SU-DHL-6 (cell line): ENCODE measurements at regions not wholly inside any gene's neighbourhood (a gene's known extent, or its start where the extent isn't known, plus 50 kb on each side); places are given as distances from the start of the nearest gene placed in this dataset.

Experiments
- H2AFZ ChIP-seq: fragments of 200-600 bp; sonication (generic); 2 replicates; pipeline ENCODE4 v1.6.1; 2014; ENCODE audit warnings: low read depth, mild to moderate bottlenecking, moderate library complexity, mixed read lengths, antibody characterized with exemption, low read length; ENCODE audit not compliant: severe bottlenecking
- H3F3A ChIP-seq: fragments of 200-600 bp; shearing (Covaris generic); 2 replicates; pipeline ENCODE4 v1.6.0; 2016; ENCODE audit warnings: antibody characterized with exemption, mild to moderate bottlenecking; ENCODE audit not compliant: insufficient read depth
- H3K27ac ChIP-seq: fragments of 200-600 bp; sonication (generic); 2 replicates; pipeline ENCODE4 v1.5.1; 2016; ENCODE audit warnings: low read depth, mild to moderate bottlenecking, low read length, moderate library complexity, mixed read lengths
- H3K27me3 ChIP-seq: fragments of 200-600 bp; sonication (generic), shearing (Covaris generic); 2 replicates; pipeline ENCODE4 v1.6.0; 2014; ENCODE audit warnings: mild to moderate bottlenecking, low read length
- H3K36me3 ChIP-seq: fragments of 200-600 bp; sonication (generic); 2 replicates; pipeline ENCODE4 v1.6.1; 2014; ENCODE audit warnings: mild to moderate bottlenecking, low read length, mixed read lengths
- H3K4me2 ChIP-seq: fragments of 300-600, 200-600 bp; shearing (Covaris generic), sonication (generic); 2 replicates; pipeline ENCODE4 v1.6.0; 2014; ENCODE audit warnings: low read length, low read depth, mild to moderate bottlenecking; ENCODE audit not compliant: poor library complexity, severe bottlenecking
- H3K4me3 ChIP-seq: fragments of 200-600 bp; sonication (generic); 2 replicates; pipeline ENCODE4 v1.5.1; 2014; ENCODE audit warnings: antibody characterized with exemption, low read length, mild to moderate bottlenecking, mixed read lengths; ENCODE audit not compliant: insufficient read depth, poor library complexity, severe bottlenecking
- H3K79me2 ChIP-seq: fragments of 200-600 bp; sonication (generic); 2 replicates; pipeline ENCODE4 v1.6.1; 2014; ENCODE audit warnings: mild to moderate bottlenecking, low read length, moderate library complexity; ENCODE audit not compliant: insufficient read depth
- H3K9ac ChIP-seq: fragments of 200-600 bp; sonication (generic); 2 replicates; pipeline ENCODE4 v1.7.0; 2014; ENCODE audit warnings: mild to moderate bottlenecking, low read length
- H3K9me2 ChIP-seq: fragments of 200-600 bp; sonication (generic); replicated peaks from 2 replicates; pipeline ENCODE4 v1.6.1; 2014; ENCODE audit warnings: low read length; ENCODE audit not compliant: insufficient read depth
- H3K9me3 ChIP-seq: fragments of 200-600 bp; sonication (generic); 2 replicates; pipeline ENCODE4 v1.6.1; 2014; ENCODE audit warnings: low read length, mixed read lengths; ENCODE audit not compliant: insufficient read depth
- H4K20me1 ChIP-seq: fragments of 200-600 bp; sonication (generic); 2 replicates; pipeline ENCODE4 v1.6.1; 2014; ENCODE audit warnings: low read depth, mild to moderate bottlenecking, antibody characterized with exemption, low read length, moderate library complexity, mixed read lengths
- EZH2phosphoT487 ChIP-seq: fragments of 200-600 bp; sonication (generic), shearing (Covaris generic); conservative IDR thresholded peaks from 2 replicates; pipeline ENCODE4 v1.6.1; 2018; ENCODE audit warnings: mild to moderate bottlenecking, antibody characterized with exemption, low read length, moderate library complexity, mixed read lengths
- TF ChIP-seq, protein P1 (sequence below): fragments of 200-600 bp; sonication (generic); IDR thresholded peaks from one replicate; pipeline ENCODE4 v1.5.1; 2017; ENCODE audit warnings: antibody characterized with exemption, mild to moderate bottlenecking, low read length, moderate library complexity; ENCODE audit not compliant: insufficient read depth, poor library complexity, severe bottlenecking

DNA sequence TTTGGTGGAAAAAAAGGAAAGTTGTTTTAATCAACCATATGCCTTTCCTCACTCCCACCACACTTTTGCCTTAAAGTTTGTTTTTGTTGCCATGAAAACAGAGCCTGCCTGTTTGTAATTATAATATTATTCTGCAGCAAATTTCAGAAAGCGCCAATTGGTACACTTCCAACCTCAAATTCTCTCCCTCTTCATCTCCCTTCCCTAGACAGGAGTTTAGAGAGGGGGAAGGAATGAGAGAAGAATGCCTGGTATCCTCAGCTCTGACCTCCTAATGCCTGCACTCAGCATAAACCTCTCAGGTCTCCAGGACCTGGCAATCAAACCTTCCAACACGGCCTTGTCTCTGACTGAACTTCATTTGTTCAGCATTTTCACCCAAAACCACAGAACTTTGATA is 138.4 kb upstream of the HCCS start:
- TF ChIP-seq EZH2phosphoT487, result no peak
- TF ChIP-seq, protein P1, sequence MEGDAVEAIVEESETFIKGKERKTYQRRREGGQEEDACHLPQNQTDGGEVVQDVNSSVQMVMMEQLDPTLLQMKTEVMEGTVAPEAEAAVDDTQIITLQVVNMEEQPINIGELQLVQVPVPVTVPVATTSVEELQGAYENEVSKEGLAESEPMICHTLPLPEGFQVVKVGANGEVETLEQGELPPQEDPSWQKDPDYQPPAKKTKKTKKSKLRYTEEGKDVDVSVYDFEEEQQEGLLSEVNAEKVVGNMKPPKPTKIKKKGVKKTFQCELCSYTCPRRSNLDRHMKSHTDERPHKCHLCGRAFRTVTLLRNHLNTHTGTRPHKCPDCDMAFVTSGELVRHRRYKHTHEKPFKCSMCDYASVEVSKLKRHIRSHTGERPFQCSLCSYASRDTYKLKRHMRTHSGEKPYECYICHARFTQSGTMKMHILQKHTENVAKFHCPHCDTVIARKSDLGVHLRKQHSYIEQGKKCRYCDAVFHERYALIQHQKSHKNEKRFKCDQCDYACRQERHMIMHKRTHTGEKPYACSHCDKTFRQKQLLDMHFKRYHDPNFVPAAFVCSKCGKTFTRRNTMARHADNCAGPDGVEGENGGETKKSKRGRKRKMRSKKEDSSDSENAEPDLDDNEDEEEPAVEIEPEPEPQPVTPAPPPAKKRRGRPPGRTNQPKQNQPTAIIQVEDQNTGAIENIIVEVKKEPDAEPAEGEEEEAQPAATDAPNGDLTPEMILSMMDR, result no peak
- Histone ChIP-seq H3K9me3 (no peaks in the 10 kb centered on the region), H3K27me3 (no peaks in the 10 kb centered on the region), H2AFZ (no peak overlapping the region), H3K27ac (no peak overlapping the region), H3K79me2 (no peaks in the 10 kb centered on the region), H3F3A (no peaks in the 10 kb centered on the region), H3K4me3 (no peak overlapping the region), H3K9ac (no peak overlapping the region), H3K36me3 (no peaks in the 10 kb centered on the region), H3K4me2 (no peak overlapping the region), H3K9me2 (no peaks in the 10 kb centered on the region), H4K20me1 (no peaks in the 10 kb centered on the region)

DNA sequence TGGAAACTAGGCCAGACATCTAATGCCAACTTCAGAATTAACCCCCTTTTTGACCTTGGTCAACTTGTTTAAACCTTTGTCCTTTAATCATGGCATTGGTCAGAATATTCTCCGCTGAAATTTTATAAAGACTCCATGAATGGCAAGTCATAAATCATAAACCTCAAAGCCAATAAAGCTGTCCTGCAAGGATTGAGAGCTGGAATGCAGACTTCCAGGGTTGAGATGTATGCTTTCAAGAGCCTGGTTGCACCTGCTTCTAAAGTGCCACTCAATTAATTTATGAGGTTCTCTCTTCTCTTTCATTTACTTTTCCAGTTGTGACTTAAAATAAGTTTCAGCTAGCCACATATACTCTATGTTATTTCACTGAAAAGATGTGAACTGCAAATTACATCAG is 136.2 kb upstream of the HCCS start:
- Histone ChIP-seq H2AFZ (no peak overlapping the region), H3K9me2 (no peaks in the 10 kb centered on the region), H4K20me1 (no peaks in the 10 kb centered on the region), H3F3A (no peaks in the 10 kb centered on the region), H3K9ac (no peak overlapping the region), H3K79me2 (no peaks in the 10 kb centered on the region), H3K4me3 (no peak overlapping the region), H3K36me3 (no peaks in the 10 kb centered on the region), H3K9me3 (no peaks in the 10 kb centered on the region), H3K27ac (no peak overlapping the region), H3K4me2 (no peak overlapping the region), H3K27me3 (no peaks in the 10 kb centered on the region)
- no peak for TF ChIP-seq EZH2phosphoT487
- TF ChIP-seq, protein P1, result no peak

DNA sequence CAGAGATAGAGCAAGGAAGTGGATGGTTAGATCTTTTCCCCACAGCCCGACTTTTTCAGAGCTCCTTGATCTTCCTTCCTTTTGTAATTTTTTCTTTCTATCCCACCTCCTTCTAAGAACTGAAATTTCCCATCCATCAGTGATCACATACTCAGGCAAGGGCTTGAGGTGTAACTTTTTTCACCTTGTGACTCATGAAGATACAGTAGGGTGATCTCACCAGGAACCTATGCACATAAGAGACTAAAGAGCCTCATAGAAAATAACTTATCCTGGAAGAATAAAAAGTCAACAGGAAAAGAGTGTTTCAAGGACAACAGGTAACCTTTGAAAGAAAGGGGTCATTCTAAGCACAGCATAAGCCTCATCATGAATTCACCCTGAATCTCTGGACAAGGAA is 131.2 kb upstream of the HCCS start:
- H3K9me2 ChIP-seq, result no peaks in the 10 kb centered on the region
- no peaks in the 10 kb centered on the region for H3K27me3 ChIP-seq
- no peak overlapping the region for H3K27ac ChIP-seq
- no peaks in the 10 kb centered on the region for H3K9me3 ChIP-seq
- H4K20me1 ChIP-seq, result no peaks in the 10 kb centered on the region
- H3F3A ChIP-seq, result no peaks in the 10 kb centered on the region
- no peak overlapping the region for H3K9ac ChIP-seq
- no peaks in the 10 kb centered on the region for H3K79me2 ChIP-seq
- H3K4me3 ChIP-seq, result no peak overlapping the region
- H2AFZ ChIP-seq, result no peak overlapping the region
- TF ChIP-seq, protein P1, result no peak
- no peak overlapping the region for H3K4me2 ChIP-seq
- H3K36me3 ChIP-seq, result no peaks in the 10 kb centered on the region

DNA sequence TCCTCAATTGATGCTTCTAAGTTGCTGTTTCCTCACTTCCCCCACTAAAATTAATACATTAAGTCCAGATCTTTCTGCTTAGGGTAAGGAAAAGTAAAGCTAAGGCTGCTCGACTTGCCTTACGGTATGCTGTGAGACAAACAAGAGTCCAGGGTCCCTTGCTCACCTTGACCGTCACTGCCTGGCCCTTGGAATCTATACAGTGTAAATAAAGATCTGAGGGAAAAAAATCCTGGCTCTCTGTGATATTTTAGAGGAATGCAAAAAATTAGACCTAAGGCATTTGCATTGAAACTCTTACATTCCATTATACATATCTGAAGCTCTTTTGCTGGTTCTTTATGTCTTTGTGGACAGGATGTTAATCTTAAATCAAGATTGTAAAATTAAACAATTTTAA is 129.6 kb upstream of the HCCS start:
- H3K9me2 ChIP-seq, result no peaks in the 10 kb centered on the region
- H3K27ac ChIP-seq, result no peak overlapping the region
- no peaks in the 10 kb centered on the region for H3K79me2 ChIP-seq
- no peaks in the 10 kb centered on the region for H3F3A ChIP-seq
- no peak overlapping the region for H3K9ac ChIP-seq
- no peak overlapping the region for H3K4me3 ChIP-seq
- H3K9me3 ChIP-seq, result no peaks in the 10 kb centered on the region
- no peaks in the 10 kb centered on the region for H3K36me3 ChIP-seq
- H3K27me3 ChIP-seq, result no peaks in the 10 kb centered on the region
- no peaks in the 10 kb centered on the region for H4K20me1 ChIP-seq
- no peak overlapping the region for H3K4me2 ChIP-seq
- no peak for TF ChIP-seq EZH2phosphoT487
- TF ChIP-seq, protein P1, result no peak
- H2AFZ ChIP-seq, result no peak overlapping the region
